ENCODE measurements at regions not wholly inside any gene's neighbourhood (a gene's known extent, or its start where the extent isn't known, plus 50 kb on each side); places are given as distances from the start of the nearest gene placed in this dataset.

DNA sequence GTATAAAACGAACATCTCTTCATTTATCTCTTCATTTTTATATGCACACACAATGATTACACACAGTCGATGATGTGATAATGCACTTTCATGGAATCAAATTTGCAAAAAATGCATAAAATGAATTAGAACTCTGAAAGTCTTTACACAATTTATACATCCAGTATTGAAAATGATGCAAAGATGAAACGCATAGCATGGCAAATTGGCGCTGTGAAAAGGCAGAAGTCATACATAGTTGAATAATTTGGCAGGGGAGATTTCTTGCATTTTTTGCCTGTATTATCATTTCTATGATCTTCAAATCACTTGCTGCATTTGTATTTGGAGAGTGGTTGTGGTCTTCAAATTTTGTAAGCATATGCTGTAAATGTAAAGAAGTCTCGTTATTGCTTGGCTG, 150.7 kb upstream of the LGALSL start:
- H3K4me3 ChIP-seq (replicated peaks; ENCODE audit: insufficient read depth, low read length) = no peak overlapping the region
- TF ChIP-seq CTCF (IDR thresholded peaks at IDR 0.05; ENCODE audit: insufficient read depth, low read length) = no peak
- no peak for TF ChIP-seq GABPA (IDR thresholded peaks at IDR 0.05; ENCODE audit: low read depth)
- TF ChIP-seq POLR2AphosphoS5 (IDR thresholded peaks at IDR 0.05; ENCODE audit: low read depth) = no peak
- no peak for TF ChIP-seq SPI1 (IDR thresholded peaks at IDR 0.05; ENCODE audit: borderline replicate concordance, low read depth)
- TF ChIP-seq, protein P1, sequence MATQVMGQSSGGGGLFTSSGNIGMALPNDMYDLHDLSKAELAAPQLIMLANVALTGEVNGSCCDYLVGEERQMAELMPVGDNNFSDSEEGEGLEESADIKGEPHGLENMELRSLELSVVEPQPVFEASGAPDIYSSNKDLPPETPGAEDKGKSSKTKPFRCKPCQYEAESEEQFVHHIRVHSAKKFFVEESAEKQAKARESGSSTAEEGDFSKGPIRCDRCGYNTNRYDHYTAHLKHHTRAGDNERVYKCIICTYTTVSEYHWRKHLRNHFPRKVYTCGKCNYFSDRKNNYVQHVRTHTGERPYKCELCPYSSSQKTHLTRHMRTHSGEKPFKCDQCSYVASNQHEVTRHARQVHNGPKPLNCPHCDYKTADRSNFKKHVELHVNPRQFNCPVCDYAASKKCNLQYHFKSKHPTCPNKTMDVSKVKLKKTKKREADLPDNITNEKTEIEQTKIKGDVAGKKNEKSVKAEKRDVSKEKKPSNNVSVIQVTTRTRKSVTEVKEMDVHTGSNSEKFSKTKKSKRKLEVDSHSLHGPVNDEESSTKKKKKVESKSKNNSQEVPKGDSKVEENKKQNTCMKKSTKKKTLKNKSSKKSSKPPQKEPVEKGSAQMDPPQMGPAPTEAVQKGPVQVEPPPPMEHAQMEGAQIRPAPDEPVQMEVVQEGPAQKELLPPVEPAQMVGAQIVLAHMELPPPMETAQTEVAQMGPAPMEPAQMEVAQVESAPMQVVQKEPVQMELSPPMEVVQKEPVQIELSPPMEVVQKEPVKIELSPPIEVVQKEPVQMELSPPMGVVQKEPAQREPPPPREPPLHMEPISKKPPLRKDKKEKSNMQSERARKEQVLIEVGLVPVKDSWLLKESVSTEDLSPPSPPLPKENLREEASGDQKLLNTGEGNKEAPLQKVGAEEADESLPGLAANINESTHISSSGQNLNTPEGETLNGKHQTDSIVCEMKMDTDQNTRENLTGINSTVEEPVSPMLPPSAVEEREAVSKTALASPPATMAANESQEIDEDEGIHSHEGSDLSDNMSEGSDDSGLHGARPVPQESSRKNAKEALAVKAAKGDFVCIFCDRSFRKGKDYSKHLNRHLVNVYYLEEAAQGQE (IDR thresholded peaks at IDR 0.05; ENCODE audit: insufficient replicate concordance, low read depth) = no peak
- H3K27me3 ChIP-seq (ENCODE audit: insufficient read depth, poor library complexity, severe bottlenecking) = no peaks in the 10 kb centered on the region
- no peak for DNase-seq (ENCODE audit: low read depth in 1 of 2, low spot score in 1 of 2)
- no peak overlapping the region for H3K27ac ChIP-seq (replicated peaks)

DNA sequence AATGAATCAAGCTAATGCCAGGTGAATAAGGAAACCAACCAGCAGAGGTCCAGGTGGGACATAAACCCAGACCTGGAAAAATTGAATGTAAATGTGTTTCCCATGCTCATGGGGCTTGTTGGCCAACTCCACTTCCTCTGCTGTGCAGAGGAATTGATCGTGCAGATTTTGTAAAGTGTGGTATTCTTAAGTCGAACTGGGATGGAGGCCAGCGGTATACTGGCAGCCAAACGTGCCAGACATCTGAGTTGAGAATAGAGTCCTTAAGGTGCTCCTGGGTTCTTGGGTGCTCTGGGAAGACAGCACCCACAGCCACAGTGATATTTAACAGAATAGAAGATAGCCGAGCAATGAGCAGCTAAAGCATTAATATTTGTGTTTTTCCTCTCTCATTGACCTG, 146.5 kb upstream of the LGALSL start:
- DNase-seq (ENCODE audit: low read depth in 1 of 2, low spot score in 1 of 2) = no peak
- Histone ChIP-seq H3K4me3 (replicated peaks; ENCODE audit: insufficient read depth, low read length) (no peak overlapping the region), H3K27me3 (ENCODE audit: insufficient read depth, poor library complexity, severe bottlenecking) (no peaks in the 10 kb centered on the region), H3K27ac (replicated peaks) (no peak overlapping the region)
- no peak for TF ChIP-seq POLR2AphosphoS5 (IDR thresholded peaks at IDR 0.05; ENCODE audit: low read depth)
- TF ChIP-seq, protein P1 (IDR thresholded peaks at IDR 0.05; ENCODE audit: insufficient replicate concordance, low read depth) = no peak
- TF ChIP-seq SPI1 (IDR thresholded peaks at IDR 0.05; ENCODE audit: borderline replicate concordance, low read depth) = no peak
- no peak for TF ChIP-seq GABPA (IDR thresholded peaks at IDR 0.05; ENCODE audit: low read depth)
- TF ChIP-seq CTCF (IDR thresholded peaks at IDR 0.05; ENCODE audit: insufficient read depth, low read length) = no peak

DNA sequence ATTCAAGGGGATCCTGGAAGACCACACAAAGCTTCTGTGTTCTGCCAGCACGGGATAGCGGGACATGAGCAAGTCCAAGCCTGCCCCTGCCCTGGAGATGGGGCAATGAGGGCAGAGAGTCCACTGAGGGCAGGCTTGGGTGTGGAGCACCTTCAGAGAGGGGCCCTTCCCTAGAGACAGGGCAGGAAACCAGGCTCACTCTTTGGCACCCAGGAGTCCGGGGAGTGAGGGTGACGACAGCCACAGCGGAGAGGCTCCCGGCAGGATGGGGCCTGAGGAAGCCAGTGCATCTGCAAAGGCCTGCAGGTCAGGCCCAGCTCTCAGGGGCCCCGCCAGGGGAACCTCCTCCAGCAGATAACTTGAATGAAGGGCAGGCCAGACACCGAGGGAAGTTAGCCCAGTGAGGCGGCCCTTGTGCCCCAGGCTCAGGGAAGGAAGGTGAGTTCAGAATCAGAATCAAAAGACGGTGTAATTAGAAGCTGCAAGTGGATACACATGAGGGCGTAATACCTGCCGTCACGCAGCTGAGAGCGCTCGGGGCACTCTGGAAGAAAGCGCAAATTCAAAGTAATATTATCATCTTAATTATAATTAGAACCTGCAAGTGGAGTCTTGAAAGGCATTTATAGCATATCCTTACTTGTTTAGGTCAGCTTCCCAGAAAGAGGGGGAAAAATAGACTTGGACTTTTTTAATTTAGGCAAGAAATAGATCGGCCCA, 142.6 kb upstream of the LGALSL start:
- no peak for TF ChIP-seq POLR2AphosphoS5 (IDR thresholded peaks at IDR 0.05; ENCODE audit: low read depth)
- TF ChIP-seq, protein P1 (IDR thresholded peaks at IDR 0.05; ENCODE audit: insufficient replicate concordance, low read depth) = no peak
- TF ChIP-seq SPI1 (IDR thresholded peaks at IDR 0.05; ENCODE audit: borderline replicate concordance, low read depth) = no peak
- TF ChIP-seq GABPA (IDR thresholded peaks at IDR 0.05; ENCODE audit: low read depth) = no peak
- DNase-seq (ENCODE audit: low read depth in 1 of 2, low spot score in 1 of 2) = no peak
- no peak overlapping the region for H3K4me3 ChIP-seq (replicated peaks; ENCODE audit: insufficient read depth, low read length)
- H3K27me3 ChIP-seq (ENCODE audit: insufficient read depth, poor library complexity, severe bottlenecking) = no peaks in the 10 kb centered on the region
- no peak overlapping the region for H3K27ac ChIP-seq (replicated peaks)
